Epithelial cell of proximal tubule (primary cell): ENCODE measurements at regions not wholly inside any gene's neighbourhood (a gene's known extent, or its start where the extent isn't known, plus 50 kb on each side); places are given as distances from the start of the nearest gene placed in this dataset.

Experiments used
- DNase-seq: peaks from one replicate; pipeline ENCODE4 v3.0.0-alpha.2; 2011; ENCODE audit warnings: low read depth
- H3K4me3 ChIP-seq: 2 replicates; pipeline ENCODE4 v1.5.1; 2011; ENCODE audit warnings: low read depth, mild to moderate bottlenecking, low read length
- CTCF ChIP-seq: conservative IDR thresholded peaks from 2 replicates; pipeline ENCODE4 v1.5.1; 2012; ENCODE audit warnings: low read depth, mild to moderate bottlenecking, low read length

DNA sequence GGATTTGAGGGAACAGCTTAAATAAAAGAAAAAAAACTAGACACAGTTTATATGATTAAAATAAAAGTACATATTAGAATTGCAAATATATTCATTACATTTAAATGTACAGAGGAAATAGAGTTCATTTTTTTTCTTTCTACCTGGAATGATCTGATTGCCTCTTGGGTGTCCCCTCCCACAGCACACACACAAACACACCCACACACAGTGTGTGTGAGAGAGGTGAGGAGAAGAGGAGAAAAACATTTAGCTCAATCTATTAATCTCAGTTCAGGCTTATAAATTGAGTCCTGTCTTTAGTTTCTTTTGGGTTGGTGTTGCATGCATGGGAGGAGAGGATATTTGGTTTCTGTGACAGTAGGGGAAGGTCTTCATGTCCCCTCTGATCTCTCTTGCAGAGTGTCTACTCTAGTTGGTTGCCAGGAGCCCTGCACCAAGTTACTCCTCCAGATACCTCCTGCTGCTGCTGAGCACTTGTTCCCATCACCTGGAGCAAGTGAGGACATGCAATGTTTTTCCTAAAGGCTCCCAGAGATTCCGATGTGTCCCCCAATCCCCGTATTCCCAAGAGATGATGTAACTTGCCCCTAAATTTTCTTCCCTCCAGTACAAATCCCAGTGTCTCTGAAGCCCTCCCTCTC, 50.8 kb upstream of the REG3A start:
- no peak for TF ChIP-seq CTCF
- no peak for DNase-seq
- no peak overlapping the region for H3K4me3 ChIP-seq
